ENCODE measurements at regions not wholly inside any gene's neighbourhood (a gene's known extent, or its start where the extent isn't known, plus 50 kb on each side); places are given as distances from the start of the nearest gene placed in this dataset.

- TF ChIP-seq GATA2 (IDR thresholded peaks at IDR 0.05; ENCODE audit: low read depth, low read length) (no peak), GATA3 (IDR thresholded peaks at IDR 0.05; ENCODE audit: low read depth, low read length) (no peak)
Observed at GRCh38 chr4:17124767-17125166, 226.3 kb upstream of the LDB2 start.
